ACC112 (cell line): ENCODE measurements at regions not wholly inside any gene's neighbourhood (a gene's known extent, or its start where the extent isn't known, plus 50 kb on each side); places are given as distances from the start of the nearest gene placed in this dataset.
A peak's percentile ranks its signal among the peaks of the same experiment; 100 is the strongest.

ENCODE experiments used
- H2AFZ ChIP-seq: fragments of 200-600 bp; sonication (generic); one replicate; pipeline ENCODE4 v1.6.0; 2017; ENCODE audit warnings: antibody characterized with exemption, low read length; ENCODE audit not compliant: unreplicated experiment
- H3K27ac ChIP-seq: fragments of 200-600 bp; sonication (generic); 2 replicates; pipeline ENCODE4 v1.5.1; 2014; ENCODE audit warnings: low read depth, mild to moderate bottlenecking, antibody characterized with exemption, low read length, moderate library complexity
- H3K27me3 ChIP-seq: fragments of 200-600 bp; sonication (generic); 2 replicates; pipeline ENCODE4 v1.6.1; 2014; ENCODE audit warnings: mild to moderate bottlenecking, antibody characterized with exemption, low read length, moderate library complexity, mixed read lengths; ENCODE audit not compliant: insufficient read depth
- H3K36me3 ChIP-seq: fragments of 200-600 bp; sonication (generic); 2 replicates; pipeline ENCODE4 v1.6.1; 2016; ENCODE audit warnings: mild to moderate bottlenecking, antibody characterized with exemption, low read length, moderate library complexity, mixed read lengths; ENCODE audit not compliant: insufficient read depth
- H3K4me1 ChIP-seq: fragments of 200-600 bp; sonication (generic); one replicate; pipeline ENCODE4 v1.6.1; 2016; ENCODE audit warnings: low read length, mixed read lengths; ENCODE audit not compliant: insufficient read depth, unreplicated experiment, control insufficient read depth
- H3K4me3 ChIP-seq: fragments of 200-600 bp; sonication (generic); 2 replicates; pipeline ENCODE4 v1.5.1; 2014; ENCODE audit warnings: mild to moderate bottlenecking, low read depth, low read length
- H3K79me2 ChIP-seq: fragments of 200-600 bp; sonication (generic); one replicate; pipeline ENCODE4 v1.6.0; 2016; ENCODE audit warnings: low read length; ENCODE audit not compliant: control insufficient read depth, unreplicated experiment, insufficient read depth

GRCh38 chr1:55639051-55639450 lies 423.9 kb upstream of the USP24 start:
- Histone ChIP-seq H3K4me1 (peaks cover 41% of the 10 kb centered on the region), H3K79me2 (no peaks in the 10 kb centered on the region), H2AFZ (no peak overlapping the region), H3K27ac (no peak overlapping the region), H3K27me3 (no peaks in the 10 kb centered on the region), H3K4me3 (no peak overlapping the region), H3K36me3 (peaks cover 10% of the 10 kb centered on the region; the same call in 1 of the 2 replicates)

- H3K27ac ChIP-seq: peak overlapping the region; percentile 93
- H2AFZ ChIP-seq: no peak overlapping the region
- no peak overlapping the region for H3K4me3 ChIP-seq
- peaks cover 65% of the 10 kb centered on the region for H3K4me1 ChIP-seq
- H3K27me3 ChIP-seq: no peaks in the 10 kb centered on the region
- H3K79me2 ChIP-seq: no peaks in the 10 kb centered on the region
- peaks cover 10% of the 10 kb centered on the region; the same call in 1 of the 2 replicates for H3K36me3 ChIP-seq
Measured at GRCh38 chr1:55636696-55637095, 421.5 kb upstream of the USP24 start.

- Histone ChIP-seq H3K36me3 (peaks cover 10% of the 10 kb centered on the region; the same call in 1 of the 2 replicates), H3K27ac (peak overlapping the region; percentile 93), H3K4me3 (no peak overlapping the region), H3K79me2 (no peaks in the 10 kb centered on the region), H2AFZ (peak overlapping the region; percentile 4), H3K4me1 (peaks cover 62% of the 10 kb centered on the region), H3K27me3 (no peaks in the 10 kb centered on the region)
Measured at GRCh38 chr1:55635856-55636255, 420.7 kb upstream of the USP24 start.

GRCh38 chr1:55634516-55634915 lies 419.4 kb upstream of the USP24 start:
- Histone ChIP-seq H3K4me1 (peaks cover 59% of the 10 kb centered on the region), H2AFZ (no peak overlapping the region), H3K79me2 (no peaks in the 10 kb centered on the region), H3K4me3 (no peak overlapping the region), H3K27me3 (no peaks in the 10 kb centered on the region), H3K36me3 (peaks cover 17% of the 10 kb centered on the region), H3K27ac (peak overlapping the region; percentile 93)

- Histone ChIP-seq H3K27ac (peak overlapping the region; percentile 93), H3K36me3 (peaks cover 17% of the 10 kb centered on the region), H3K27me3 (no peaks in the 10 kb centered on the region), H3K79me2 (no peaks in the 10 kb centered on the region), H3K4me3 (no peak overlapping the region), H2AFZ (no peak overlapping the region), H3K4me1 (peaks cover 59% of the 10 kb centered on the region)
Measured at GRCh38 chr1:55632906-55633305, 417.7 kb upstream of the USP24 start.

GRCh38 chr1:55632058-55632457 lies 416.9 kb upstream of the USP24 start:
- Histone ChIP-seq H3K27me3 (no peaks in the 10 kb centered on the region), H3K27ac (peak overlapping the region; percentile 93), H3K4me1 (peaks cover 59% of the 10 kb centered on the region), H3K4me3 (no peak overlapping the region), H3K79me2 (no peaks in the 10 kb centered on the region), H3K36me3 (peaks cover 11% of the 10 kb centered on the region), H2AFZ (peak overlapping the region; percentile 10)

- no peak overlapping the region for H3K4me3 ChIP-seq
- H3K36me3 ChIP-seq: peaks cover 8% of the 10 kb centered on the region; the same call in 1 of the 2 replicates
- H3K4me1 ChIP-seq: peaks cover 60% of the 10 kb centered on the region
- no peak overlapping the region for H2AFZ ChIP-seq
- no peaks in the 10 kb centered on the region for H3K27me3 ChIP-seq
- H3K27ac ChIP-seq: peak overlapping the region; percentile 93
- no peaks in the 10 kb centered on the region for H3K79me2 ChIP-seq
Measured at GRCh38 chr1:55631509-55631908, 416.3 kb upstream of the USP24 start.

- Histone ChIP-seq H3K27ac (peak overlapping the region; percentile 30; the same call in 1 of the 2 replicates), H3K4me1 (peaks cover 18% of the 10 kb centered on the region), H3K36me3 (peaks cover 11% of the 10 kb centered on the region), H3K4me3 (no peak overlapping the region), H3K27me3 (no peaks in the 10 kb centered on the region), H3K79me2 (no peaks in the 10 kb centered on the region), H2AFZ (no peak overlapping the region)
Measured at GRCh38 chr1:55626326-55626725, 411.2 kb upstream of the USP24 start.

GRCh38 chr1:55624766-55625165 lies 409.6 kb upstream of the USP24 start:
- Histone ChIP-seq H3K27ac (no peak overlapping the region), H3K4me1 (peaks cover 13% of the 10 kb centered on the region), H3K4me3 (no peak overlapping the region), H3K79me2 (no peaks in the 10 kb centered on the region), H2AFZ (no peak overlapping the region), H3K27me3 (no peaks in the 10 kb centered on the region), H3K36me3 (peaks cover 3% of the 10 kb centered on the region; the same call in 1 of the 2 replicates)

GRCh38 chr1:55623311-55623710 lies 408.1 kb upstream of the USP24 start:
- H3K79me2 ChIP-seq: no peaks in the 10 kb centered on the region
- H3K4me3 ChIP-seq: no peak overlapping the region
- H3K36me3 ChIP-seq: peaks cover 3% of the 10 kb centered on the region; the same call in 1 of the 2 replicates
- peaks cover 13% of the 10 kb centered on the region for H3K4me1 ChIP-seq
- H3K27me3 ChIP-seq: no peaks in the 10 kb centered on the region
- no peak overlapping the region for H3K27ac ChIP-seq
- no peak overlapping the region for H2AFZ ChIP-seq

- Histone ChIP-seq H2AFZ (no peak overlapping the region), H3K36me3 (peaks cover 3% of the 10 kb centered on the region; the same call in 1 of the 2 replicates), H3K4me3 (no peak overlapping the region), H3K27ac (no peak overlapping the region), H3K27me3 (no peaks in the 10 kb centered on the region), H3K79me2 (no peaks in the 10 kb centered on the region), H3K4me1 (peaks cover 13% of the 10 kb centered on the region)
Measured at GRCh38 chr1:55622074-55622473, 406.9 kb upstream of the USP24 start.
